GM10266 (cell line): ENCODE measurements at regions not wholly inside any gene's neighbourhood (a gene's known extent, or its start where the extent isn't known, plus 50 kb on each side); places are given as distances from the start of the nearest gene placed in this dataset.

Experiments
- DNase-seq: peaks from one replicate; pipeline ENCODE4 v3.0.0; 2012; ENCODE audit errors: extremely low spot score
- CTCF ChIP-seq: IDR thresholded peaks from 2 replicates; pipeline ENCODE4 v1.5.1; 2012; ENCODE audit warnings: mild to moderate bottlenecking, low read depth; ENCODE audit not compliant: control insufficient read depth, insufficient read depth; ENCODE audit errors: missing control alignments

GRCh38 chrX:68947882-68948605 lies 119.2 kb downstream of the EFNB1 start:
- DNase-seq = no peak
- no peak for TF ChIP-seq CTCF

GRCh38 chrX:68945603-68946228 lies 116.9 kb downstream of the EFNB1 start:
- no peak for DNase-seq

GRCh38 chrX:68945081-68945602 lies 116.3 kb downstream of the EFNB1 start:
- no peak for DNase-seq
- TF ChIP-seq CTCF = no peak

More at GRCh38 chrX:68945603-68946228, 116.9 kb downstream of the EFNB1 start:
- TF ChIP-seq CTCF = no peak

- no peak for TF ChIP-seq CTCF
- DNase-seq = no peak
Observed at GRCh38 chrX:68944211-68944610, 115.4 kb downstream of the EFNB1 start.

- no peak for TF ChIP-seq CTCF
- DNase-seq = no peak
Observed at GRCh38 chrX:68942840-68943239, 114.0 kb downstream of the EFNB1 start.

GRCh38 chrX:68942104-68942503 lies 113.3 kb downstream of the EFNB1 start:
- no peak for DNase-seq
- no peak for TF ChIP-seq CTCF

GRCh38 chrX:68941385-68941952 lies 112.6 kb downstream of the EFNB1 start:
- TF ChIP-seq CTCF = no peak
- no peak for DNase-seq
